ENCODE measurements at regions not wholly inside any gene's neighbourhood (a gene's known extent, or its start where the extent isn't known, plus 50 kb on each side); places are given as distances from the start of the nearest gene placed in this dataset.

DNA sequence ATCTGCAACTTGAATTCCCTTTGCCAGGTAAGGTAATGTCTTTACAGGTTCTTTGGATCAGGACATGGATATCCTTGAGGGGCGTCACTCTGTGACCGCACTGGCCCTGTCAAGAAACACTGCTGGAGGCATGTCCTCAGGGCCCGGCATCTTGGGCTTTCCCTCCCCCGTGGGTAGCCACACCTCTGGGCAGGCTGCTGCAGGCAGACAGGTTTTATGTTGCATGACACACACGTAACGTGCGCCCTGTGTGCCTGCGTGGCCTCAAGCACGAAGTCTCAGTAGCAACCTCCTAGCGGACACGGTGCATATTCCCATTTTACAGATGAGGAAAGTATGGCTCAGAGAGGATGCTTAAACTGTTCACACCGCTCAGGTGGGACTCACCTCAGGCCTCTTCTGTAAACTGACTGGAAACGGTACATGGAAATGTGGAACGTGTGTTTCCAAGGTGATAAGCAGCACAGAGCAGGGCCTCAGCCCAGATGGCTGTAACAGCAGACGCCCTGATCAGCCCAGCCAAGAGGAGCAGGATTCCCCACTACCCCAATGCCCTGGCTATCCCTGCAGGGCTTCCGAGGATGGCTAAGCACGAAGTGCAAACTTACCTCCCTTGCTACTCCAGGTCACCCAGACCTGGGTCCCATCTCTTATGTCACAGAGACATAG, 553.6 kb downstream of the TCERG1L start:
- TF ChIP-seq POLR2A (IDR thresholded peaks at IDR 0.05) = no peak
- TF ChIP-seq, protein P1, sequence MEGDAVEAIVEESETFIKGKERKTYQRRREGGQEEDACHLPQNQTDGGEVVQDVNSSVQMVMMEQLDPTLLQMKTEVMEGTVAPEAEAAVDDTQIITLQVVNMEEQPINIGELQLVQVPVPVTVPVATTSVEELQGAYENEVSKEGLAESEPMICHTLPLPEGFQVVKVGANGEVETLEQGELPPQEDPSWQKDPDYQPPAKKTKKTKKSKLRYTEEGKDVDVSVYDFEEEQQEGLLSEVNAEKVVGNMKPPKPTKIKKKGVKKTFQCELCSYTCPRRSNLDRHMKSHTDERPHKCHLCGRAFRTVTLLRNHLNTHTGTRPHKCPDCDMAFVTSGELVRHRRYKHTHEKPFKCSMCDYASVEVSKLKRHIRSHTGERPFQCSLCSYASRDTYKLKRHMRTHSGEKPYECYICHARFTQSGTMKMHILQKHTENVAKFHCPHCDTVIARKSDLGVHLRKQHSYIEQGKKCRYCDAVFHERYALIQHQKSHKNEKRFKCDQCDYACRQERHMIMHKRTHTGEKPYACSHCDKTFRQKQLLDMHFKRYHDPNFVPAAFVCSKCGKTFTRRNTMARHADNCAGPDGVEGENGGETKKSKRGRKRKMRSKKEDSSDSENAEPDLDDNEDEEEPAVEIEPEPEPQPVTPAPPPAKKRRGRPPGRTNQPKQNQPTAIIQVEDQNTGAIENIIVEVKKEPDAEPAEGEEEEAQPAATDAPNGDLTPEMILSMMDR (IDR thresholded peaks at IDR 0.05) = no peak

Measured in Peyer's patch (tissue), 4 donors.